ES-I3 (cell line): ENCODE measurements at regions not wholly inside any gene's neighbourhood (a gene's known extent, or its start where the extent isn't known, plus 50 kb on each side); places are given as distances from the start of the nearest gene placed in this dataset.

Experiments
- H3K36me3 ChIP-seq: 2 replicates; pipeline ENCODE4 v1.6.1; 2013; ENCODE audit warnings: mild to moderate bottlenecking, low read length, control low read depth, moderate library complexity; ENCODE audit not compliant: insufficient read depth
- H3K4me1 ChIP-seq: 2 replicates; pipeline ENCODE4 v1.6.1; 2013; ENCODE audit warnings: mild to moderate bottlenecking, control low read depth, low read length; ENCODE audit not compliant: insufficient read depth
- H3K9ac ChIP-seq: 2 replicates; pipeline ENCODE4 v1.6.1; 2013; ENCODE audit warnings: low read depth, mild to moderate bottlenecking, low read length, moderate library complexity
- H3K9me3 ChIP-seq: 2 replicates; pipeline ENCODE4 v1.6.1; 2013; ENCODE audit warnings: mild to moderate bottlenecking, low read length, moderate library complexity; ENCODE audit not compliant: control insufficient read depth, insufficient read depth

DNA sequence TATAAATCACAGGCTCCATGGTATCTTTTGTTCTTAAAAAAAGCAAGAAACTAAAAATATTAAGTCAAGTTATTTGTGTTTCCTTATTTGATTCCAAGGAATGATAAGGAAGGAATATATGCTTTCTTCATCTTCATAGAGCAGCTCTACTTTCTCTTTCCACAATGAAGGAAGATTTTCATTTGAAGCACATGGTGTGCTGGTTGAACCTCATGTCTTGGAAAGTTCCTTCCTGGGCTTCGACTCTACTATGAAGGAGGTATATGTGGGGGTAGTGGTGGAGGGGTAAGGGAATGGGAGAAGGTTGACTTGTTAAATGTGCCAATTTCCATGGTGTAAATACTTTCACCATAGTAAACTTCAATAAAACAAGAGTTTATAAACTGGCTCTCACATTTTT is 698.0 kb downstream of the CETN3 start:
- H3K9ac ChIP-seq: no peak overlapping the region
- H3K9me3 ChIP-seq: no peaks in the 10 kb centered on the region
- peaks cover 8% of the 10 kb centered on the region for H3K4me1 ChIP-seq
- H3K36me3 ChIP-seq: no peaks in the 10 kb centered on the region

DNA sequence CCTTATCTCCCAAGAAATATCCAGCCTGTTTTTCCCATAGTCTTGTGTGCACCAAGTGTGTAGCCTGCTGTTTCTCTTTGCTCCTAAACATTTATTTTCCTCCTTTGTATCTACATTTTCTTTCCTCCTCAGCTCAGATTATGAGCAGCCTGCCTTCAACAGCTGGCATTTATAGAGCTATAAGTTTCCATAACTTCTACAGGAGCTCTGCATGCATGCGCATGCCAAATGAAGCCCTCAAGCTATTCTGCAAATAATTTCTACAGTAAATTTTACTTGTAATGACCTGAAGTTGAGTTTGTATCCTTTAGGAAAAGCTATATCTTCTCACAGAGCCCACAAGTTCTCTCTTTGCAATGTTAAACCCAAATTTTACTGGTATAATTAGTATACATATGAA is 699.5 kb downstream of the CETN3 start:
- H3K9me3 ChIP-seq: no peaks in the 10 kb centered on the region
- no peak overlapping the region for H3K9ac ChIP-seq
- H3K4me1 ChIP-seq: peaks cover 21% of the 10 kb centered on the region
- H3K36me3 ChIP-seq: no peaks in the 10 kb centered on the region

DNA sequence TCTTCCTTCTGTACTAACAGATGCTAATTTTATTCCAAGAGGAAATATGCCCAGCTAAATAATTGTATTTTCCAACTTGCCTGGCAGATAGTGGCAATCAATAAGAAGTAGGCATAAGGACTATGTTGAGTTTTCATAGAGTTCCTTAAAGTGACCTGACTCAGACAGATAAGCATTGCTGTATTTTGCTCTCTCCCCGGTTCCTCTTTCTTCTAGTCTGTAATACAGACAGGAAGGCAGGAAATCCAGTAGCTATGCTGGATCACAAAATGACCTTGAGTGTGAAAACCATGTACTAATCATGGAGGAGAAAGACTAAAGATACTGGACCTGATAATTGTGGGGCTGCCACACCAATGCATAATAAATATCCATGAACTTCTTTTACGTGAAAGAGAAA is 701.7 kb downstream of the CETN3 start:
- no peaks in the 10 kb centered on the region for H3K9me3 ChIP-seq
- peaks cover 32% of the 10 kb centered on the region for H3K4me1 ChIP-seq
- H3K9ac ChIP-seq: no peak overlapping the region
- no peaks in the 10 kb centered on the region for H3K36me3 ChIP-seq

DNA sequence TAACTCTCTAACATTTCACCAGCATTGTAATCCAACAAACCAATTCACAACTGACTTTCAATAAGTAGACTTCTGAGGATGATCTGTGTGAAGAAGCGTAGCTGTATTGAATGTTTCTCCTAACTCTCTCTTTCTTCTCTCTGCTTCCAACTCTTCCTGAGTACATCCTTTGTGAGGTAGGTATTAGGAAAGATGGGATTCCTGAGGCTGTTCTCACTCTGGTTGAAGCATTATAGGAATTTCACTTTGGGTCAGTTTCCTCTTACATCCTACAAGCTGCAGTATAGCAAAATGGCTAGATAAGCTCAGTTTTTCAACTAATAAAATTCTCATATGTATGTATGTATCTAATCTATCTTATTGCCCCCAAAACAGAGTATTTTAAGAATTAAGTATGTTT is 702.8 kb downstream of the CETN3 start:
- Histone ChIP-seq H3K9ac (no peak overlapping the region), H3K9me3 (no peaks in the 10 kb centered on the region), H3K36me3 (no peaks in the 10 kb centered on the region), H3K4me1 (peaks cover 32% of the 10 kb centered on the region)

DNA sequence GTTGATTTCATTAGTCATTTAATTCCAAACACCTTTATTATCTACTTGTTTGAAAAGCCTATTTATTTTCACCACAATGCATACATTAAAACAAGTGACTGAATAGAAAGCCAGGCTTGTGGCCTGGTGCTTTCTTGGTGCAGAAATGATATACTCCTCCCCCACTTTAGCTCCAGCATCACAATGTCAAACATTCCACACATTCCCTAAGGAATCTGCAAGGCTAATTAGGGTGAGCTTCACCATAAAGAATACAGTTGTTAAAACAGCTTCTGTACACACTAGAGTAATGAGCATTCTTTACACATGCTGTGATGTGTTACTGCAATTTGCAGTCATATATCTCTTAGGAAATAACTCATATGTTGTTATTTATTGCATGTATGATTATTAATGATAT is 705.7 kb downstream of the CETN3 start:
- Histone ChIP-seq H3K36me3 (no peaks in the 10 kb centered on the region; the same call in 1 of the 2 replicates), H3K4me1 (peaks cover 32% of the 10 kb centered on the region), H3K9ac (no peak overlapping the region), H3K9me3 (no peaks in the 10 kb centered on the region)

DNA sequence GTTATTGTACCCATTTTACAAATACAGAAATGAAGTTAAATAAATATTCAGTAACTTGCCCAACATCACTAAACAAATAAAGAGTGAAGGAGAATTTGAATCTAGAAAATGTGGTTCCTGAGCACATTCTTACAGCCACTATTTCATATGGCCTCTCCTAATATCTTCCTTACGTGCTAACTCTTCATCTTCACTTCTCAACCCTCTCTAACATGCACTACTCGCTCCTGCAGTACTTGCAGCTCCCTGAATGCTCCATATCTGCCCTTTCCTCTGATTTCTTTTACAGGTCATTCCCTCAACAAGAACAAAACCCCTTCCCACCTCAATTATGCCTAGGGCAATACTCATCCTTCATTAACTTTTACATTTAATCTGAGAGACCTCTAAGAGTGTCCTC is 711.5 kb downstream of the CETN3 start:
- Histone ChIP-seq H3K9me3 (no peaks in the 10 kb centered on the region), H3K9ac (no peak overlapping the region), H3K4me1 (peaks cover 20% of the 10 kb centered on the region; the same call in 1 of the 2 replicates), H3K36me3 (no peaks in the 10 kb centered on the region; the same call in 1 of the 2 replicates)

DNA sequence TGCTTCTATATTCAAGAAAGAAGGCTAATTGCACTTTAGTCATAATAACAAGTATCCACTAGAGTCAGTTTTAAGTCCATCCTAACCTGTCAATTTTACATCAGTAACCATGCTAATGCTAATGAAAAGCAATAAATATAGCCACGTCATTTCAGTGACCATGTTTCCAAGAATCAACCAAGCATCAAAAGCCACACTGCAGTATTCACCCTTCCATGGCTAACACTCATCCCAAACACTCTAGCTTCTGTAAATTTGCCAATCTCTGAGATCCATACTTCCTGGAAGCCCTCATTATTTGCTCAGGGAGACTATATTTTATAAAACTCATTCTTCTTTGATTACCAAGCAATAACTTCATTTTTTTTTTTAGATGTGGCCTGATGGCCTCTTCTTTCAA is 712.0 kb downstream of the CETN3 start:
- Histone ChIP-seq H3K9me3 (no peaks in the 10 kb centered on the region), H3K36me3 (no peaks in the 10 kb centered on the region; the same call in 1 of the 2 replicates), H3K4me1 (peaks cover 18% of the 10 kb centered on the region; the same call in 1 of the 2 replicates), H3K9ac (no peak overlapping the region)

DNA sequence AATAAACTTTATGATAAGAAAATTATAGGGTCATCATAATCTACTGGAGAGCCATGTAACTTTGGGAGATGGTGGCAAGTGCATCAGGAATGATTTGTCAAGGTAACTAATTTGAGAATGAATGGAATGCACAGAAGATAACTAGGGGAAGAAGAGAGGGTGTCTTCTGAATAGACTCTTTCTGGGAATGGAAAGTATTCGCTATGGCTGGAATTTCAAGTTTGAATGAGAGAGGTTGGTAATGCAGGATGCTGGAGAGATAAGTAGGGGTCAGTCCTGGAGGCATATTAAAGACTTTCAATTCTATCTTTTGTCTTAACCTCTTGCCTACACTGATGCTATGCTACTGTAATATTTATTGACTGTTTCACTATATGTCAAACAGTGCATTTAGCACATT is 714.2 kb downstream of the CETN3 start:
- Histone ChIP-seq H3K9me3 (no peaks in the 10 kb centered on the region), H3K4me1 (peaks cover 18% of the 10 kb centered on the region; the same call in 1 of the 2 replicates), H3K9ac (no peak overlapping the region), H3K36me3 (no peaks in the 10 kb centered on the region; the same call in 1 of the 2 replicates)

DNA sequence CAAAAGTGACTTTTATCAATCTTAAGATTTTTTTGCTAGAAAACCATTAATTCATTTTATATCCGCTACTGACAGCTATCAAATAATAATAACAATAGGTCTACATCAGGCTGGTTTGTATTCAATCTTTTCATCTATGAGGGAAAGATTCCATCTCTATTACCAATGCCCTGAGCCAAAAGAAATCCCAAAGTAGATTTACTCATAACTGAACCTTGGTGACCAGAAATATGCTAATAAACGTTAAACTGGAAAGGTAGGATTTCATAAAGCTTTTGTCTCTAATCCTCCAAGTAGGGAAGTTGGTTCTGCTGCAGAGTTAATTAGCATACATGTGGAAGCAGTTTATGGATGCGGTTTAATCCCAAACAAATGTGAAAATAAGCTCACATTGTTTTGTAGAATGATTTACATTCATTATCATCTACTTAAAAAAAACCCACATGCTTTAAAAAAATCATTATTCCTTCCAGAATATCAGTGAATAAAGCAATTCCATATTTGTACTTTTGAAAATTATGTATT is 715.5 kb downstream of the CETN3 start:
- Histone ChIP-seq H3K36me3 (no peaks in the 10 kb centered on the region), H3K4me1 (peaks cover 18% of the 10 kb centered on the region; the same call in 1 of the 2 replicates), H3K9ac (no peak overlapping the region), H3K9me3 (no peaks in the 10 kb centered on the region)

DNA sequence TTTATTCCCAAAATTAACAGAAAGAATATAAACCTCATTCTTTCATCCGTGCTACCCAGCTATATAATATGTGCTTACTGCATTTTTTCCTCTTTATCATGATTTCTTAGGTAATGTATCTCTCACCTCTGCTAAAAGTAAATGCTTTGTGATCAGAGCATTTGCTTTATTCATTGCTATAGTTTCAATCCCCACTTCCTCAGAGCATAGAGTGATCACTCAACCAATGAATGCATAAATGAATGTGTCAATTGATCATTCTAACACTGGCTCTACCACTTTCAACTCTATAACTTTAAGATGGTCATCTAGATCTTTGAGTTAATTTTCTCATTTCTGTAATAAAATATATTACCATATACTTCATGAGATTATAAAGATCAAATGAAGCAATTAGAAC is 719.2 kb downstream of the CETN3 start:
- H3K9me3 ChIP-seq: no peaks in the 10 kb centered on the region
- peaks cover 4% of the 10 kb centered on the region for H3K4me1 ChIP-seq
- no peak overlapping the region for H3K9ac ChIP-seq
- no peaks in the 10 kb centered on the region for H3K36me3 ChIP-seq

DNA sequence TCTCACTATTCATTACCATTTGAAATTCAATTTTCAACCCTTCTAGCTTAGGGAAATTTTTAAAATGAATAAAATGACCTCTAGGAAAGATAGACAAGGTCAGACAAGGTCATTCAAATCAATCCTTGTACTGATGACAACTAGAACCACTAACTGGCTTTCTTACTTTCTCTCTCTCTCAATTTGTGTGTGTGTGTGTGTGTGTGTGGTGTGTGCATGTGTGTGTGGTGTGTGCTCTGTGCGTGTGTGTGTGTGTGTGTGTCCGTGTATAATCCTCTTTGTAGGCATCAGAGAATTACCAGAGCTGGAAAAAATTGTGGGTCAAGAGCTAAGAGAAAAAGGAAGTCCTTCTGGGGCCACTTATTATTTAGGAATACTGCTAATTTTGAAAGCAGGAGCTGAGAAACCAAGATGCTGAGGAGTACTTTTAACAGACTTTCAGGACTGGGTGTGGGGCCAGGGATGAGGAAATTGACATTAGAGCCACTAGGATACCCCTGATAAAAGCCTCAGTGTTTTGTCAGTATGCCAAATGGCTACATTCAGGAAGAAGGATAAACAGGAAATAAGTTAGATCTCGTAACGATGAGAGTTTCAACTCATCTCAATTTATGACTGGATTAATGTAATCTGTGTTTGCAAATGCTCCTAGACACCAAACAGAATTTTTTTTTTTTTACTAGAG is 723.3 kb downstream of the CETN3 start:
- no peak overlapping the region for H3K9ac ChIP-seq
- no peaks in the 10 kb centered on the region for H3K9me3 ChIP-seq
- H3K36me3 ChIP-seq: no peaks in the 10 kb centered on the region
- no peaks in the 10 kb centered on the region; the same call in 1 of the 2 replicates for H3K4me1 ChIP-seq

DNA sequence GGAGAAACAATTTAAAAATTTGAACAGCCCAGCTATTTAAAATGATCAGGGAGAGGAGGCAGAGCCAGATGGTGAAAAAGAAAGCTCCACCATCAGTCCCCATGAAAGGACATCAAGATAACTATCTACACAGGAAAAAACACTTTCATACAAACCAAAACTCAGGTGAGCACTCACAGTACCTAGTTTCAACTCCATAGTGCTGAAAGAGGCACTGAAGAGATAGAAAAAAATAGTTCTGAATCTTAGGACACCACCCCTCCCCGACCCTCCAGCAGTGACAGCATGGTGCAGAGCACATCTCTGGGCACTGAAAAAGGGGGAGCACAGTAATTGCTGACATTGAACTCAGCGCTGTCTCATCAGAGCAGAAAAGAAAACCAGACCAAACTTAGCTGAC is 732.9 kb downstream of the CETN3 start:
- H3K4me1 ChIP-seq: 0 out of 2 replicates have a peak, but pooled peaks cover 4% of the 10 kb centered on the region

DNA sequence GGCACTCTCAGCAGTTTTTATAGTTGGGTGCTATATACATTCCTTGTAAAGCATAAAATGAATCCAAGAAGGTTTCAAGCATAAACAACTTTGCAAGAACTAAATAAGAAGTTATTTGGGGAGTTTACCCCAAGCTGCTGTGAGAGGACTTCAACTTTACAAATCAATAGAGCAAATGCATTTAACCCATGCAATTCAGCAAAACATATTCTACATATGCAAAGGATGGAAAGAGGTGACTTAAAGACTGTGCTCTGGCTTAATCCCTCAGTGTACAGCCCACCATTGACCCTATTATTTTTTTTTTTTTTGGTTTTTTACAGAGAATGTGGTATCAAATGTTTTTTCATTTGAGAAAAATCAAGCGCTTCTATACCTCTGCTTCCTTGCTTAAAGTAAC is 736.5 kb downstream of the CETN3 start:
- no peaks in the 10 kb centered on the region for H3K36me3 ChIP-seq
- H3K9me3 ChIP-seq: no peaks in the 10 kb centered on the region
- H3K4me1 ChIP-seq: 0 out of 2 replicates have a peak, but pooled peaks cover 4% of the 10 kb centered on the region
- H3K9ac ChIP-seq: no peak overlapping the region

More for the DNA sequence above, 732.9 kb downstream of the CETN3 start:
- Histone ChIP-seq H3K9ac (no peak overlapping the region), H3K9me3 (no peaks in the 10 kb centered on the region), H3K36me3 (no peaks in the 10 kb centered on the region)

DNA sequence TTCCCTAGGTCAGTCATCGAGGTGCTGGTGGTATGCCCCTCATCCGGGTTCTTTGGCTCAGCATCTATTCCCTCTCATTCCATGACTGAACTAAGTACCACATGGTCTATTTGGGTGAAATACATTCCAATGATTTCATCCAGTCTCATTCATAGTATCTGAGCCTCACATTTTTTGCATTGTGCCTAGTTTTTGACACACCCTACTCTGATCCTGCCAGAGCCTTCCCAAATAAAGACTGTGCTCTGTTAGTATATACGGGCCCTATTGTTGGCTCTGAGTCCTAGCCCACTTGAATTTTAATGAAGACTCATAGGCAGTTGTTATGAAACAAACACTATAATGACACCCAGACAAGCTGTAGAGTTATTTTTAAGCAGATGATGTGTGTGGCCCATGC is 740.7 kb downstream of the CETN3 start:
- H3K36me3 ChIP-seq: no peaks in the 10 kb centered on the region
- peaks cover 4% of the 10 kb centered on the region for H3K9me3 ChIP-seq
- 0 out of 2 replicates have a peak, but pooled peaks cover 4% of the 10 kb centered on the region for H3K4me1 ChIP-seq
- no peak overlapping the region for H3K9ac ChIP-seq

DNA sequence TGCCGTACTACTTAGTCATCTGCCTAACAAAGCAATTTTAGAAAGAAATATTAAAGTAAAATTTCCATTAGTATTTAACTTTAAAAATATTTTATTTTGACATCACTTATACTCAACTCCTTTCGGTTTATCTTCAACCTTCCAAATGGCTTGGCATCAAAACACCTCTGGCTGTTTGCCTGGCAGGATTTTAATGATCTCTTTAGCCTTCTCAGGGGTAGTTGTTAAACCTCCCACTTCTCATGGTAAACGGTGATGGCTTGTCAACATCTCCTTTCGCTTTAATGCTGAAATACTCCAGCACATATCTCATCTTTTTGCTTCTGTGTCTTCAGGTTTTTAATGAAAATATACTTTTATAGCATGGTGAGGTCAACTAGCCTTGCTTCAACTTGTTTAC is 747.1 kb downstream of the CETN3 start:
- no peak overlapping the region for H3K9ac ChIP-seq
- no peaks in the 10 kb centered on the region for H3K4me1 ChIP-seq
- peaks cover 4% of the 10 kb centered on the region for H3K9me3 ChIP-seq
- H3K36me3 ChIP-seq: no peaks in the 10 kb centered on the region
